D721Med (cell line): ENCODE measurements at regions not wholly inside any gene's neighbourhood (a gene's known extent, or its start where the extent isn't known, plus 50 kb on each side); places are given as distances from the start of the nearest gene placed in this dataset.
A peak's percentile ranks its signal among the peaks of the same experiment; 100 is the strongest.

Experiments
- DNase-seq: peaks from one replicate; pipeline ENCODE4 v3.0.0; 2011; ENCODE audit warnings: low spot score; ENCODE audit not compliant: insufficient read length
- FAIRE-seq: peaks from 2 replicates; lab custom pipeline; 2011; peaks lifted over from hg19 to GRCh38; lab: Jason Lieb, UNC
- CTCF ChIP-seq: IDR thresholded peaks from 2 replicates; pipeline ENCODE4 v1.5.1; 2012; ENCODE audit warnings: mild to moderate bottlenecking, control low read depth; ENCODE audit not compliant: insufficient read depth; ENCODE audit errors: missing control alignments

- TF ChIP-seq CTCF, result no peak
- FAIRE-seq (no peak), DNase-seq (no peak)
These were observed 2717.2 kb downstream of the PCDH7 start for GRCh38 chr4:33437406-33437805.

- no peak for FAIRE-seq
- TF ChIP-seq CTCF, result no peak
- DNase-seq, result no peak
These were observed 2726.8 kb downstream of the PCDH7 start for GRCh38 chr4:33446953-33447352.

- DNase-seq, result no peak
- peak; percentile 87 for FAIRE-seq
- no peak for TF ChIP-seq CTCF
These were observed 2728.8 kb downstream of the PCDH7 start for GRCh38 chr4:33448948-33449347.

- FAIRE-seq (no peak), DNase-seq (no peak)
- TF ChIP-seq CTCF, result no peak
These were observed 2733.3 kb downstream of the PCDH7 start for GRCh38 chr4:33453436-33453835.

GRCh38 chr4:33453916-33454315 is 2733.7 kb downstream of the PCDH7 start:
- no peak for FAIRE-seq
- TF ChIP-seq CTCF, result no peak
- no peak for DNase-seq

- no peak for TF ChIP-seq CTCF
- FAIRE-seq (no peak), DNase-seq (no peak)
These were observed 2745.4 kb downstream of the PCDH7 start for GRCh38 chr4:33465565-33465964.

- FAIRE-seq (no peak), DNase-seq (no peak)
- TF ChIP-seq CTCF, result no peak
These were observed 2747.1 kb downstream of the PCDH7 start for GRCh38 chr4:33467291-33467690.
